NCI-H226 (cell line): ENCODE measurements at regions not wholly inside any gene's neighbourhood (a gene's known extent, or its start where the extent isn't known, plus 50 kb on each side); places are given as distances from the start of the nearest gene placed in this dataset.
"Not testable (repeated sequence)": the region's sequence is repeated elsewhere in the genome, so short reads cannot be mapped to it uniquely, and the experiment has no call there.

Experiments used
- DNase-seq: peaks from one replicate; pipeline ENCODE4 v3.0.0-alpha.2; 2015

GRCh38 chr2:234797566-234798250 is 154.1 kb upstream of the SH3BP4 start:
- no peak for DNase-seq

- DNase-seq: no peak
These were observed 155.7 kb upstream of the SH3BP4 start for GRCh38 chr2:234796045-234796591.

GRCh38 chr2:234795272-234795920 is 156.4 kb upstream of the SH3BP4 start:
- no peak for DNase-seq

GRCh38 chr2:234794866-234795265 is 157.0 kb upstream of the SH3BP4 start:
- no peak for DNase-seq

GRCh38 chr2:234793212-234793785 is 158.5 kb upstream of the SH3BP4 start:
- no peak for DNase-seq

GRCh38 chr2:234792621-234793022 is 159.2 kb upstream of the SH3BP4 start:
- DNase-seq: no peak

GRCh38 chr2:234792096-234792495 is 159.7 kb upstream of the SH3BP4 start:
- not testable (repeated sequence) for DNase-seq

GRCh38 chr2:234790380-234790779 is 161.4 kb upstream of the SH3BP4 start:
- DNase-seq: no peak

GRCh38 chr2:234789556-234790325 is 162.1 kb upstream of the SH3BP4 start:
- DNase-seq: no peak

- DNase-seq: no peak
These were observed 163.0 kb upstream of the SH3BP4 start for GRCh38 chr2:234788841-234789240.

- DNase-seq: no peak
These were observed 163.4 kb upstream of the SH3BP4 start for GRCh38 chr2:234788381-234788780.

- no peak for DNase-seq
These were observed 164.7 kb upstream of the SH3BP4 start for GRCh38 chr2:234787114-234787513.

- DNase-seq: no peak
These were observed 177.9 kb upstream of the SH3BP4 start for GRCh38 chr2:234773764-234774409.

- DNase-seq: no peak
These were observed 178.7 kb upstream of the SH3BP4 start for GRCh38 chr2:234773129-234773528.

- no peak for DNase-seq
These were observed 179.1 kb upstream of the SH3BP4 start for GRCh38 chr2:234772733-234773060.

GRCh38 chr2:234771980-234772732 is 179.7 kb upstream of the SH3BP4 start:
- peak; percentile 55 for DNase-seq

GRCh38 chr2:234771176-234771575 is 180.6 kb upstream of the SH3BP4 start:
- DNase-seq: peak; percentile 26

- DNase-seq: no peak
These were observed 181.1 kb upstream of the SH3BP4 start for GRCh38 chr2:234770715-234771141.

GRCh38 chr2:234770031-234770506 is 181.7 kb upstream of the SH3BP4 start:
- peak; percentile 14 for DNase-seq

- no peak for DNase-seq
These were observed 183.1 kb upstream of the SH3BP4 start for GRCh38 chr2:234768608-234769196.

GRCh38 chr2:234765279-234765678 is 186.5 kb upstream of the SH3BP4 start:
- DNase-seq: no peak
